Mucosa of descending colon (tissue), 3 donors: ENCODE measurements at regions not wholly inside any gene's neighbourhood (a gene's known extent, or its start where the extent isn't known, plus 50 kb on each side); places are given as distances from the start of the nearest gene placed in this dataset.

Experiments
- ATAC-seq: fragments of 200-7000 bp; cut with Tn5 transposase; one replicate; pipeline ENCODE4 v1.9.1; 2020; ENCODE audit warnings: mild to moderate bottlenecking, moderate library complexity
- DNase-seq, 3 donors: peaks; one replicate each; pipeline ENCODE4 v3.0.0-alpha.2; 2020
- H3K36me3 ChIP-seq: fragments of 200-600 bp; one replicate; pipeline ENCODE4 v1.8.0; 2021; ENCODE audit warnings: low read depth, mild to moderate bottlenecking
- H3K4me1 ChIP-seq: fragments of 200-600 bp; one replicate; pipeline ENCODE4 v1.8.0; 2021; ENCODE audit warnings: low read depth, mild to moderate bottlenecking
- H3K4me3 ChIP-seq: fragments of 200-600 bp; one replicate; pipeline ENCODE4 v1.8.0; 2021; ENCODE audit warnings: mild to moderate bottlenecking
- H3K9me3 ChIP-seq: fragments of 200-600 bp; one replicate; pipeline ENCODE4 v1.8.0; 2021; ENCODE audit warnings: mild to moderate bottlenecking
- CTCF ChIP-seq: fragments of 200-600 bp; IDR thresholded peaks from one replicate; pipeline ENCODE4 v1.8.0; 2022; ENCODE audit warnings: antibody characterized with exemption, mild to moderate bottlenecking
- intact Hi-C, 2 donors: fragments of 100-400 bp; cut with DNase I in 1 of 2; cut with micrococcal nuclease in 1 of 2; formaldehyde crosslinking; loops; one replicate each; pipeline versions ENCODE4 v1.11.0 to v1.11.1; 2022; cut with DNase I, micrococcal nuclease
- donor health status: DM: no; HTN: no; CAD: no; lungs with moderate emphysema.
- donor health status: DM: no; HTN: no; CAD: no.
- donor health status: DM: no; HTN: yes; CAD: no.

DNA sequence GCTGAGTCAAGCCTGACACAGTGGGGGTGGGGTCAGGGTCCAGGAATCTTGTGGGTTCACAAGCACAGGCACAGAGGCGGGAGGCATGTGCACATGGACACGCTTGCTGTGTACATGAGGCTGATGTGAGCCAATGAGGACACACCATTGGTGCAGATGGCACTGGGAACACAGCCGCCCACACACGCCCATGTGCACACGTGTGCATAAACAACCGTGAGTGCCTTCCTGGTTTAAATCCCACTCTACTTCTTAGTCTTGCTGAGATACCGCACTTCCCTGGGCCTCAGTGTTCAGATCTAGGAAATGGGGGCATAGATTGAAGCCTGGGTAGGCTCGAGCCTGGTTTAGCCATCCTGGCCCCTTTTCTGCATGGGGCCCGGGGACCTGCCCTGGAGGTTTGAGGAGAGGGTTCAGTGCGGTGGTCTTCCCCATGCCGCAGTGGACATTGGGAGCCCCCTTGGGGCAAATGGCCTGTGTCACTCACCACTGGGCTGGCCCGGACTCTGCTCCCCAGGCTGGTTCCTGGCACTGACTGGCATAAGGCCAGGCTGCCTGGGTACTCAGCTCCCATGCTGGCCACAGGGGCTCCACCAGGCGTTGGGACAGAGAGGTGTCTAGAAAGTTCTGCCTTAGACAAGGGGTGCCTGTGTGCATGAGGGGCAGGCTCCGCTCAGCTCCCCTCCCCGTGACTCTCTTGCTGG lies 60.2 kb downstream of the CEBPB start:
- no peak for TF ChIP-seq CTCF
- no peak for ATAC-seq
- intact Hi-C loops, result no loop called here
- Histone ChIP-seq H3K36me3 (no peaks in the 10 kb centered on the region), H3K4me3 (no peak overlapping the region), H3K9me3 (no peaks in the 10 kb centered on the region), H3K4me1 (peaks cover 4% of the 10 kb centered on the region)
- no peak for DNase-seq

- no peak for ATAC-seq
- DNase-seq, result no peak
- H3K4me3 ChIP-seq, result no peak overlapping the region
- no peak for TF ChIP-seq CTCF
- H3K4me1 ChIP-seq, result peaks cover 4% of the 10 kb centered on the region
- intact Hi-C loops, result no loop called here
- no peaks in the 10 kb centered on the region for H3K36me3 ChIP-seq
- H3K9me3 ChIP-seq, result no peaks in the 10 kb centered on the region
These were observed 60.7 kb downstream of the CEBPB start for GRCh38 chr20:50251383-50251748.

- no peak for TF ChIP-seq CTCF
- intact Hi-C loops, result no loop called here
- no peaks in the 10 kb centered on the region for H3K9me3 ChIP-seq
- DNase-seq (no peak), ATAC-seq (no peak)
- no peaks in the 10 kb centered on the region for H3K36me3 ChIP-seq
- H3K4me3 ChIP-seq, result no peak overlapping the region
- H3K4me1 ChIP-seq, result peaks cover 4% of the 10 kb centered on the region
These were observed 61.4 kb downstream of the CEBPB start for GRCh38 chr20:50251992-50252511.

DNA sequence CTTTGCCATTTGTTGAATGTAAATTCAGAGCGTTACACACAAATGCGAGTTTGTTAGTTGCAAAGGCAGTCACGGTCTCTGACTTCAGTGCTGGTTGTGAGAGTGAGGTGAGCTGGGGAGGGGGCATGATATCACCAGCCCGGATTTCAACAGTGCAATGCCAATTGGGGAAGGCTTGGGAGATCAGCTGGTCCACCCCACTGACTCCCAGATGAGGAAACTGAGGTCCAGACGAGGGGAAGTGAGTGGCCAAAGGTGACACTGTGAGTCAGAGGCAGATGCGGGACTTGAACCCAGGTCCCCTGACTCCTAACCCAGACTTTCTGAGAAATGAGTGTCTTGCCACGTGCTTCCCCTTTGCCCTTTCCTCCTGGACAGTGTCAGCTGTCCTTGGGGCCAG lies 62.1 kb downstream of the CEBPB start:
- intact Hi-C loops, result no loop called here
- H3K9me3 ChIP-seq, result no peaks in the 10 kb centered on the region
- ATAC-seq (no peak), DNase-seq (no peak)
- no peaks in the 10 kb centered on the region for H3K36me3 ChIP-seq
- TF ChIP-seq CTCF, result no peak
- peaks cover 4% of the 10 kb centered on the region for H3K4me1 ChIP-seq
- H3K4me3 ChIP-seq, result no peak overlapping the region

DNA sequence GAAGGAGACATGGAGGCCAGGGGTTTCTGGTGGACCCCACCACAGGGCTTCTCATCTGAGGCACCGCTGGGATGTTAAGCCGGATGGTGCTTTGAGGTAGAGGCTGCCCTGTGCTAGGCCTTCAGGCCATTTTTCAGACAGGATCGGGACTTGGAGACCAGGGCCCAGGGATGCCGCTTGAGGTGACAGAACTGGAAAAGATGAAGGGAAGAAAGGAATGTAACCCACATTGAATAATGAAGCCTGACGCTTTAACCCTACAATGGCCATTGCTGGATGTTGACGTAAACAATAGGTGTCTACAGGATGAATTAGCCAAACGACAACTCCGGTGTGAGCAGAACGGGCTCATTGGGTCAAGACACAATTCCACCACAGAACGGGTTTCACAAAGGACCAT lies 62.5 kb downstream of the CEBPB start:
- no peak for DNase-seq
- Histone ChIP-seq H3K4me3 (no peak overlapping the region), H3K36me3 (no peaks in the 10 kb centered on the region), H3K4me1 (peaks cover 4% of the 10 kb centered on the region), H3K9me3 (no peaks in the 10 kb centered on the region)
- intact Hi-C loops, result no loop called here
- no peak for TF ChIP-seq CTCF
- no peak for ATAC-seq
